Mesothelial cell of epicardium (in vitro differentiated cells): ENCODE measurements at regions not wholly inside any gene's neighbourhood (a gene's known extent, or its start where the extent isn't known, plus 50 kb on each side); places are given as distances from the start of the nearest gene placed in this dataset.
A peak's percentile ranks its signal among the peaks of the same experiment; 100 is the strongest.

Experiments used
- DNase-seq, 2 experiments: peaks; one replicate each; pipeline ENCODE4 v3.0.0; 2021; ENCODE audit warnings: low spot score in 2 of 2; ENCODE audit not compliant: unreplicated experiment in 2 of 2
- H3K27ac Mint-ChIP-seq: 2 replicates; pipeline ENCODE4 v1.8.0; 2021; ENCODE audit warnings: mixed read lengths
- H3K27me3 Mint-ChIP-seq: 2 replicates; pipeline ENCODE4 v1.8.0; 2021; ENCODE audit warnings: low read depth, mixed read lengths
- H3K36me3 Mint-ChIP-seq: 2 replicates; pipeline ENCODE4 v1.8.0; 2021; ENCODE audit warnings: mixed read lengths
- H3K4me1 Mint-ChIP-seq: 2 replicates; pipeline ENCODE4 v1.8.0; 2021; ENCODE audit warnings: mixed read lengths
- H3K4me3 Mint-ChIP-seq: 2 replicates; pipeline ENCODE4 v1.8.0; 2021; ENCODE audit warnings: mild to moderate bottlenecking, moderate library complexity, mixed read lengths
- H3K9me3 Mint-ChIP-seq: 2 replicates; pipeline ENCODE4 v1.8.0; 2021; ENCODE audit warnings: mixed read lengths
- CTCF ChIP-seq: fragments of 200-600 bp; sonication (generic); IDR thresholded peaks from one replicate; pipeline ENCODE4 v1.5.0; 2021; ENCODE audit warnings: antibody characterized with exemption; ENCODE audit not compliant: unreplicated experiment

GRCh38 chrX:102067966-102068723 lies 57.3 kb upstream of the TCEAL2 start:
- peak; percentile 16 for TF ChIP-seq CTCF
- no peaks in the 10 kb centered on the region for H3K4me1 Mint-ChIP-seq
- DNase-seq = no peak
- no peak overlapping the region for H3K4me3 Mint-ChIP-seq
- no peaks in the 10 kb centered on the region for H3K27me3 Mint-ChIP-seq
- H3K27ac Mint-ChIP-seq = no peak overlapping the region
- H3K36me3 Mint-ChIP-seq = no peaks in the 10 kb centered on the region
- peaks cover 54% of the 10 kb centered on the region for H3K9me3 Mint-ChIP-seq

- no peak overlapping the region for H3K27ac Mint-ChIP-seq
- no peaks in the 10 kb centered on the region for H3K36me3 Mint-ChIP-seq
- H3K4me1 Mint-ChIP-seq = no peaks in the 10 kb centered on the region
- no peak for TF ChIP-seq CTCF
- no peak overlapping the region for H3K4me3 Mint-ChIP-seq
- peaks cover 57% of the 10 kb centered on the region for H3K9me3 Mint-ChIP-seq
- DNase-seq = no peak
- no peaks in the 10 kb centered on the region for H3K27me3 Mint-ChIP-seq
These were observed 61.9 kb upstream of the TCEAL2 start for GRCh38 chrX:102063445-102064074.

- Mint-ChIP-seq H3K27ac (no peak overlapping the region), H3K36me3 (no peaks in the 10 kb centered on the region), H3K27me3 (no peaks in the 10 kb centered on the region), H3K4me3 (no peak overlapping the region), H3K9me3 (peaks cover 57% of the 10 kb centered on the region), H3K4me1 (no peaks in the 10 kb centered on the region)
- TF ChIP-seq CTCF = no peak
- DNase-seq = no peak
These were observed 81.0 kb upstream of the TCEAL2 start for GRCh38 chrX:102044496-102044895.

GRCh38 chrX:102043380-102043779 lies 82.1 kb upstream of the TCEAL2 start:
- Mint-ChIP-seq H3K9me3 (peaks cover 68% of the 10 kb centered on the region), H3K4me3 (no peak overlapping the region)
- DNase-seq = no peak

More at GRCh38 chrX:102043380-102043779, 82.1 kb upstream of the TCEAL2 start:
- no peaks in the 10 kb centered on the region for H3K36me3 Mint-ChIP-seq
- no peaks in the 10 kb centered on the region for H3K4me1 Mint-ChIP-seq
- H3K27me3 Mint-ChIP-seq = no peaks in the 10 kb centered on the region
- no peak overlapping the region for H3K27ac Mint-ChIP-seq
- no peak for TF ChIP-seq CTCF
